Omental fat pad (tissue), 3 donors: ENCODE measurements at regions not wholly inside any gene's neighbourhood (a gene's known extent, or its start where the extent isn't known, plus 50 kb on each side); places are given as distances from the start of the nearest gene placed in this dataset.

Experiments
- ATAC-seq: fragments of 150-250 bp; one replicate; pipeline ENCODE4 v1.9.1; 2016; ENCODE audit warnings: mild to moderate bottlenecking, moderate library complexity; ENCODE audit not compliant: low FRiP score
- DNase-seq: peaks from one replicate; pipeline ENCODE4 v3.0.0-alpha.2; 2019; ENCODE audit warnings: low spot score
- CTCF ChIP-seq, 3 donors: fragments of 450-650 bp; IDR thresholded peaks; one replicate each; pipeline ENCODE4 v1.5.1; 2016 to 2017; ENCODE audit warnings: antibody characterized with exemption in 3 of 3, mild to moderate bottlenecking in 3 of 3, moderate library complexity in 2 of 3

GRCh38 chr7:17171427-17171826 lies 127.0 kb upstream of the AHR start:
- ATAC-seq (no peak), DNase-seq (no peak)
- TF ChIP-seq CTCF (IDR thresholded peaks at IDR 0.05), result no peak

GRCh38 chr7:17176371-17177032 lies 122.0 kb upstream of the AHR start:
- no peak for DNase-seq
- ATAC-seq, result no peak
- no peak for TF ChIP-seq CTCF (IDR thresholded peaks at IDR 0.05)

GRCh38 chr7:17178545-17178944 lies 119.9 kb upstream of the AHR start:
- no peak for ATAC-seq
- TF ChIP-seq CTCF (IDR thresholded peaks at IDR 0.05), result no peak
- no peak for DNase-seq

GRCh38 chr7:17181482-17181881 lies 117.0 kb upstream of the AHR start:
- DNase-seq (no peak), ATAC-seq (no peak)
- TF ChIP-seq CTCF (IDR thresholded peaks at IDR 0.05), result no peak

- no peak for TF ChIP-seq CTCF (IDR thresholded peaks at IDR 0.05)
- ATAC-seq, result no peak
- no peak for DNase-seq
These were observed 114.7 kb upstream of the AHR start for GRCh38 chr7:17183630-17184328.

- ATAC-seq, result peak; percentile 19
- TF ChIP-seq CTCF (IDR thresholded peaks at IDR 0.05), result no peak
- no peak for DNase-seq
These were observed 113.4 kb upstream of the AHR start for GRCh38 chr7:17184805-17185689.
